HCT116 (cell line): ENCODE measurements at regions not wholly inside any gene's neighbourhood (a gene's known extent, or its start where the extent isn't known, plus 50 kb on each side); places are given as distances from the start of the nearest gene placed in this dataset.
"Not testable (repeated sequence)": the region's sequence is repeated elsewhere in the genome, so short reads cannot be mapped to it uniquely, and the experiment has no call there.

ENCODE experiments used
- ATAC-seq: fragments of 200-7000 bp; cut with Tn5 transposase; 2 replicates; pipeline ENCODE4 v1.9.1; 2020; ENCODE audit warnings: mild to moderate bottlenecking, moderate library complexity
- BruUV-seq: library from RNA; stranded (reverse); fragments of 400-500 nt; replicated peaks from 2 replicates; lab custom pipeline; 2021; lab: Mats Ljungman, UMichigan
- CTCF ChIA-PET: fragments of 300-600 bp; sonication (Branson Sonifier 250); formaldehyde crosslinking; loops from one replicate; lab custom pipeline; 2021; ENCODE audit warnings: antibody characterized with exemption; lab: Charles Lee
- POLR2A ChIA-PET: fragments of 300-600, 350-600 bp; sonication (Branson Sonifier 250); formaldehyde crosslinking; loops from one replicate; lab custom pipeline; 2021; ENCODE audit warnings: antibody characterized with exemption; lab: Charles Lee
- RAD21 ChIA-PET, 2 experiments: fragments of 300-600 bp; sonication (Branson Sonifier 250); formaldehyde crosslinking; loops; one replicate each; lab custom pipeline; 2023; ENCODE audit warnings: low total read pairs in 2 of 2; ENCODE audit not compliant: uncharacterized antibody in 2 of 2, unreplicated experiment in 2 of 2, low non-redundant PET in 1 of 2; lab: Charles Lee
- DNase-seq: peaks from one replicate; pipeline ENCODE4 v3.0.0-alpha.2; 2010; ENCODE audit warnings: low read depth, low spot score
- H2AFZ ChIP-seq: fragments of 200-600 bp; shearing (Covaris generic), sonication (generic); 2 replicates; pipeline ENCODE4 v1.6.1; 2017; ENCODE audit warnings: low read depth, mixed run types, mixed read lengths, antibody characterized with exemption, low read length; ENCODE audit not compliant: poor library complexity, severe bottlenecking
- H3K27ac ChIP-seq: 2 replicates; pipeline ENCODE4 v1.5.1; 2012; ENCODE audit warnings: low read depth, low read length
- H3K27me3 ChIP-seq: fragments of 200-600 bp; sonication (generic); 2 replicates; pipeline ENCODE4 v1.6.1; 2016; ENCODE audit warnings: mixed run types, low read length, mixed read lengths; ENCODE audit not compliant: insufficient read depth
- H3K36me3 ChIP-seq, 2 experiments: fragments of 200-500 bp in 1 of 2; fragments of 200-600 bp in 1 of 2; sonication (Bioruptor generic) in 1 of 2; sonication (generic) in 1 of 2; 2 replicates each; pipeline versions ENCODE4 v1.5.1 to v1.6.1; 2014 to 2016; ENCODE audit warnings: low read length in 2 of 2, inconsistent platforms in 1 of 2, mixed read lengths in 1 of 2, mixed run types in 1 of 2; ENCODE audit not compliant: insufficient read depth in 2 of 2, control insufficient read depth in 1 of 2
- H3K4me1 ChIP-seq, 2 experiments: fragments of 200-600 bp in 1 of 2; sonication (generic) in 1 of 2; 2 replicates each; pipeline versions ENCODE4 v1.5.1 to v1.6.1; 2012 to 2017; ENCODE audit warnings: low read length in 2 of 2, inconsistent platforms in 1 of 2, mild to moderate bottlenecking in 1 of 2, mixed read lengths in 1 of 2, mixed run types in 1 of 2, moderate library complexity in 1 of 2; ENCODE audit not compliant: insufficient read depth in 2 of 2, control insufficient read depth in 1 of 2
- H3K4me2 ChIP-seq: fragments of 200-600 bp; sonication (generic); 2 replicates; pipeline ENCODE4 v1.6.1; 2017; ENCODE audit warnings: mixed run types, low read length, mixed read lengths
- H3K4me3 ChIP-seq, 2 experiments: fragments of 200-600 bp in 1 of 2; sonication (generic) in 1 of 2; replicated peaks in 1 of 2; 2 replicates each; pipeline ENCODE4 v1.5.1; 2011 to 2016; ENCODE audit warnings: low read length in 2 of 2, control low read depth in 1 of 2, low read depth in 1 of 2, mild to moderate bottlenecking in 1 of 2, mixed read lengths in 1 of 2, mixed run types in 1 of 2
- H3K79me2 ChIP-seq: fragments of 200-600 bp; sonication (generic); 2 replicates; pipeline ENCODE4 v1.6.1; 2017; ENCODE audit warnings: mild to moderate bottlenecking, mixed run types, low read length, moderate library complexity, mixed read lengths; ENCODE audit not compliant: insufficient read depth
- H3K9ac ChIP-seq: fragments of 200-600 bp; sonication (generic); 2 replicates; pipeline ENCODE4 v1.6.1; 2016; ENCODE audit warnings: low read length, mixed read lengths
- H3K9me2 ChIP-seq: fragments of 200-600 bp; sonication (generic), shearing (Covaris generic); 2 replicates; pipeline ENCODE4 v1.6.1; 2017; ENCODE audit warnings: mixed run types, mild to moderate bottlenecking, moderate library complexity; ENCODE audit not compliant: insufficient read depth
- H3K9me3 ChIP-seq, 2 experiments: fragments of 200-500 bp in 1 of 2; fragments of 200-600 bp in 1 of 2; sonication (Bioruptor generic) in 1 of 2; sonication (generic) in 1 of 2; 2 replicates each; pipeline ENCODE4 v1.6.1; 2014 to 2017; ENCODE audit warnings: low read length in 2 of 2, mixed read lengths in 2 of 2, inconsistent platforms in 1 of 2, low read depth in 1 of 2, mild to moderate bottlenecking in 1 of 2, mixed run types in 1 of 2, moderate library complexity in 1 of 2; ENCODE audit not compliant: control insufficient read depth in 1 of 2, insufficient read depth in 1 of 2
- H4K20me1 ChIP-seq: fragments of 200-600 bp; sonication (generic), shearing (Covaris generic); 2 replicates; pipeline ENCODE4 v1.6.1; 2017; ENCODE audit warnings: mixed run types, mild to moderate bottlenecking, moderate library complexity; ENCODE audit not compliant: insufficient read depth
- intact Hi-C: fragments of 100-400 bp; cut with micrococcal nuclease; formaldehyde crosslinking; loops from 2 replicates; pipeline ENCODE4 v1.10.0; 2022

DNA sequence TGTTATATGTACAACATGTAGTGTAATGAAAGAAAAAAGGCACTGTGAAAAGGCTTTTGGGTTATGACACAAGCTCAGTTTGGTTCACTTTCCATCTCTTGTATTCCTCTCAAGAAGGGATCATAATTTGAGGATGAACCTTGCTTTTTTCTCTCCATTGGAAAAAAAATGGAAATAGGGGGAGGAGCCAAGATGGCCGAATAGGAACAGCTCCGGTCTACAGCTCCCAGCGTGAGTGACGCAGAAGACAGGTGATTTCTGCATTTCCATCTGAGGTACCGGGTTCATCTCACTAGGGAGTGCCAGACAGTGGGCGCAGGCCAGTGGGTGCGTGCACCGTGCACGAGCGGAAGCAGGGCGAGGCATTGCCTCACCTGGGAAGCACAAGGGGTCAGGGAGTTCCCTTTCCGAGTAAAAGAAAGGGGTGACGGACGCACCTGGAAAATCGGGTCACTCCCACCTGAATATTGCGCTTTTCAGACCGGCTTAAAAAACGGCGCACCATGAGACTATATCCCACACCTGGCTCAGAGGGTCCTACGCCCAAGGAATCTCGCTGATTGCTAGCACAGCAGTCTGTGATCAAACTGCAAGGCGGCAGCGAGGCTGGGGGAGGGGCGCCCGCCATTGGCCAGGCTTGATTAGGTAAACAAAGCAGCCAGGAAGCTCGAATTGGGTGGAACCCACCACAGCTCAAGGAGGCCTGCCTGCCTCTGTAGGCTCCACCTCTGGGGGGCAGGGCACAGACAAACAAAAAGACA, 49.9 kb upstream of the SETMAR start:
- H3K4me1 ChIP-seq, DNase-seq, H3K36me3 ChIP-seq, POLR2A ChIA-PET, RAD21 ChIA-PET, H3K9me3 ChIP-seq, H3K4me2 ChIP-seq, H3K27me3 ChIP-seq, intact Hi-C loops, H3K9ac ChIP-seq, H4K20me1 ChIP-seq, CTCF ChIA-PET, H3K79me2 ChIP-seq, H2AFZ ChIP-seq, BruUV-seq, H3K9me2 ChIP-seq, H3K27ac ChIP-seq, ATAC-seq, H3K4me3 ChIP-seq: not testable (repeated sequence)
